KG1 (cell line): ENCODE measurements at regions not wholly inside any gene's neighbourhood (a gene's known extent, or its start where the extent isn't known, plus 50 kb on each side); places are given as distances from the start of the nearest gene placed in this dataset.

Experiments used
- DNase-seq: peaks from one replicate; lab custom pipeline; 2025; lab: John Stamatoyannopoulos, UW

DNA sequence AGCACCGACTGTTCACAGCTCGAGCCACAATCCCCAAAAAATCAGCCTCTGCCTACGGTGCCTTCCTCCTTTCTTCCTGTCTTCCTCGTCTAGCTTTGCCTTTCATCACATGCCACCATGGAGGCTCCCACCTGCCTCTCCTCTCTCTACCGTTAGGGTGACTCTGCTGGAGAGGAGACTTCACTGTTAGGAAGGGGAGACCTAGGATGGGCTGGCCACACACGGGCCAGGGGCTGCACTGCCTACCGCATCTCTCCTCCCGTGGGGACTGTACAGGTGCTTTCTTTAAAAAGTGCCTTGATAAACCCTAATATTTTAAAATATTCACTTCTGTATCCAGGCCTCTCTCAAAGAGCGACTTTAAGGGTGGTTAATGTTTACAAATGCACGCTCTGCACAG is 1104.7 kb downstream of the BCL11B start:
- no peak for DNase-seq

DNA sequence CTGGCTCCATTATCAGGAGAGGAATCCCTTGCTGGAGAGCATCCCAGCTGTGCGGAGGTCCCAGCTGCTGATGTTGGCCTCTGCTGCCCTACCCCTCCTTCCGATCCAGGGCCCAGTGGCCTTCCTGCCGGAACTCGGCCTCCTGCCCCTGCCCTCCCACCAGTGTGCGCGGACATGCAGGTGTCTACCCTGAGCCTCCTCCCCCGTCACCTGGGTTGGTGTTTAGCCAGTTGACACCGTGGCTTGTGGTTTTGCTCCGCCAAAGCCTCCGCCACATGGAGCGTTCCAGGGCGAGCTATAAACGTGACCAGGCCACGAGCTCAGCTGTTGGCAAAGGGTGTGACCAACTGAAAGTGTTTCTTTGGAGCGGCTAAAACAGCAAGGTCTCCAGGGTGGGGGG is 1104.3 kb downstream of the BCL11B start:
- DNase-seq: no peak

DNA sequence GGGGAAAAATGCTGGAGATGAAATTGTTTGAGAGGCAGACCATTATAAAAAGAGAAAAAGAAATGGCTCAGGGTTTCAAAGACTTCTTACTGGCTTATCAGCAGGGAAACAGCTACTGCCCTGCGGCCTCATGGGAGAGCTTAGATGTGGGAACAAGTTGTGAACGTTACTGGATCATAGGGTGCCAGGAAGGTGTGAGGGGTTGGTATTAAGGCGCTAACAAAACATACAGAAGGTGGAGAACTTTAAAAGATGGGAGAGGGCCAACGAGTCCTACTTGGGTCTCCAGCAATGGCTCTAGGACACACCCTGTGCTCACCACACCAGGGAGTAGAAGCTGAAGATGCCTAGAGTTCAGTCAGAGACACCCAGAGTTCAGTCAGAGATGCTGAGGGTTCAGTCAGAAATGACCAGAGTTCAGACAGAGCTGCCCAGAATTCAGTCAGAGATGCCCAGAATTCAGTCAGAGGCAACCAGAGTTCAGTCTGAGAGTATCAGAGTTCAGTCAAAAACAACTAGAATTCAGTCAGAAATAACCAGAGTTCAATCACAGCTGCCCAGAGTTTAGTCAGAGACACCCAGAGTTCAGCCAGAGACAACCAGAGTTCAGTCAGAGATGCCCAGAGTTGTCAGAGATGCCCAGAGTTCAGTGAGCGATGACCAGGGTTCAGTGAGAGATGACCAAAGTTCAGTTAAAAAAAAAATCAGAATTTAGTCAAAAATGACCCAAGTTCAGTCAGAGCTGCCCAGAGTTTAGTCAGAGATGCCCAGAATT is 1103.6 kb downstream of the BCL11B start:
- no peak for DNase-seq

- DNase-seq: no peak
Observed at GRCh38 chr14:98169170-98169587, 1102.8 kb downstream of the BCL11B start.

DNA sequence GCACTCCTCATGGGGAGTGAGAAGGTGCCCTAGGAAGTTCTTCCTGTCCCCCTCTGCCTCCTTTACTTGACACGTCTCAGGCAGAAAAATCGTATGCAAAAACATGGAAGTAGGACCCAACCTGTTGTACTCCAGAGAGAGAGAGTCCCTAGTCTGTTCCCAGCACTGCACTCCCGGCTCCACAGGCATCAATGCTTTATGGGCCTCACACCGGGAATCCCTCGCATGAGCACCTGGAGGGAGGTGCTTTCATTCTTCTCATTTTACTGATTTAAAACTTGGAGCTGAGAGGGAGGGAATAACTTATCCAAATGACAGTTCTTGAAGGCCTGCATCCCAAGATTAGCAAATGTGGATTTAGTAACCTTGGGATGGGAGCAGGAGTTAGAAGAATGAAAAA is 1101.4 kb downstream of the BCL11B start:
- no peak for DNase-seq

DNA sequence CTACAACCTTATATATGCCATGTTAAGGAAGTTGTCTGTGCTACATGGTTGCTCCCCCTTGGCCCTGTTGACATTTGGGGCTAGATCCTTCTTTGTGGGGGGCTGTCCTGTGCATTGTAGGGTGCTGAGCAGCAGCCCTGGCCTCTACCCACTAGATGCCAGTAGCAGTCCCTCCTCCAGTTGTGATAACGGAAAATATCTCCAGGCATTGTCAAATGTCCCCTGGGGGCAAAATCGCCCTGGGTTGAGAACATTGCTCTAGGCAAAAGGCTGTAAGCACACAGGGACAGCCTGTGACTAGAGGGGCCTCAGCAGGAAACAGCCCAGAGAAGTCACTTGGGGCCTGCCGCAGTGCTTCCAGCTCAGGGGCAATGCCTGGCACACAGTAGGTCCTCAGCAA is 1100.3 kb downstream of the BCL11B start:
- no peak for DNase-seq

GRCh38 chr14:98172243-98172778 is 1099.7 kb downstream of the BCL11B start:
- no peak for DNase-seq

DNA sequence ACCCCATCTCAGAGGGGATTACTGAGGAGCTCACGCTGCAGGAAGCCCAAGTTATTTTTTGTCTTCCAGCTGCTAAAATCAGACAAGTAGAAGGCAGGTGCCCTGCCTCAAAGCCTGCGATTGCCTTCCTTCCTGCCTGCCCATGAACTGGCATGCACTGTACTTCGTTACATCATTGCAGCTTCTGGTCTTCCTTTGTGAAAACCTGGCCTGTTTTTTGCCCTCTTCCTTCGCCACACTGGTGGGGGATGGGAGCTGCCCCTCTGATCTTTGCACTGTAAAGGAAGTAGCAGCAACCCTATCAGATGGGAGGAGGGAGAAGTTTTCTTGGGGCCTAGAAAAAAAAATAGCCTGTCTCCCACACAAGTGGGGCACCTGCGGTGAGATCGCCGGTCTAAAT is 1098.7 kb downstream of the BCL11B start:
- DNase-seq: no peak

DNA sequence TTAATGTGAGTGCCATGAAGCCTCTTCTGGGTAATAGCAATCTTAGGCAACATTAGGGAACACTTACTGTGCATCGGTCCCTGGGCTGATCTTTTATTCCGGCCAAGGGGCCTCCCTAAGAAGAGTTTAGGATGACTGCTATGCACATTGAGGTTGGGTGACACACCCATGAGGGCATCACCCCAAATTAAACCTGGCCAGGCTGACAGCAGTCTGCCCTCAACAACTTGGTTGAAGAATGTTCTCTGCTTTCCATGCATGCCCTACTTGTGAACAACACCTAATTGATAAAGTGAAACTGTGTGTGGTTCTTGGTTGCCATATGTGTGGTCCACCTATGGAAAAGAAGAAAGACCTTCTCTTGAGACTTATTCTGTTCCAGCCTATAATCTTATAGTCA is 1098.0 kb downstream of the BCL11B start:
- DNase-seq: no peak

DNA sequence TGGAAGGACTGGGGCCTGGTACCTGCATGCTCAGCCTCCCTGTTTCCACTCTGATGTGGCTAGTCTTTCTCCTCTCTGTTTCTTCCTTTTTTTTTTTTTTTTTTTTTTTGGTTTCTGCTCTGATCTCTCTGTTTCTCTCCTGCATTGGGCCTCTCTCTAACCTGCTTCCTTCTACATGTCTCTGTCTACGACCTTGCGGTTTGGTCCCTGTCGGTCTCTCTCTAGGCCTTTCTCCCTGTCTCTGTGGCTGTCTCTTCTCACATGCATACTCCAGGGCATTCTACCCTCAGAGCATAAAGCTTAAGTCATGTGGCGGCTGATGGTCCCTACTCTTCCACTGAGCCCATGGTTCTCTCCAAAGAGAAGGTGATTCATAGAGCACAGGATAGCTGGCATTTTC is 1096.6 kb downstream of the BCL11B start:
- no peak for DNase-seq

DNA sequence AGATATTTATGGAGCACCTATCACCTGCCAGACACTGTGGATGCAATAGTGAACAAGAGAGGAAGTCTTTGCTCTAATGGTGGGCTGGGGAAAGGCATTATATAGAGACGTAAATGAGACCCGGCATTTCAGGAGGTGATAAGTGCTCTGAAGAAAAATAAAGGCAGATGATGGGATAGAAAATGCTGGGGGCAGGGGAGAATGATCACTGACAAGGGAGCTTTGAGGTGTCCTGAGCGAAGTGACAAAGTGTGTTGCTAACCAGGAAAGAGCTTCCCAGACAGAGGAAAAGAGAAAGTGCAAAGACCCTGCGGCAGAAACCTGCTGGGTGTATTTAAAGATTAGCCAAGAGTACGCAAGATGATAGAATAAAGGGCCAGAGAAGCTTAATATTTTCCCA is 1096.1 kb downstream of the BCL11B start:
- DNase-seq: no peak

DNA sequence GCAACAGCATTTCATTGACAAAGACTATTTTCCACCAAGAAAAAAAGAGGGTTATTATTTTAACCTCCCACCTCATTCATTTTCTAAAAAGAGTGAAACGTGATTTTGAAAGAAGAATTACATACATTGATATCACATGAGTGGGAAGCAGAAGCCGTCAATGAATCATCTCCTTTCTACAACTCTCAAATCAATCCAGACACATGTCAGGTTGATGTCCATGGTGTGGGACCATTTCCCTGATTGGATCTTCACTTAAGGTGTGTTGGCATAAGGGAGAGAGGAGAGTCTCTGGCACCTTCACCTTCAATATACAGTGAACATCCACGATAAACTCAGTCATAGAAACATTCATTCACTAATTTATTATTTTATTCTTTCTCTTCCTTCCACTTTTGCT is 1095.1 kb downstream of the BCL11B start:
- DNase-seq: no peak

DNA sequence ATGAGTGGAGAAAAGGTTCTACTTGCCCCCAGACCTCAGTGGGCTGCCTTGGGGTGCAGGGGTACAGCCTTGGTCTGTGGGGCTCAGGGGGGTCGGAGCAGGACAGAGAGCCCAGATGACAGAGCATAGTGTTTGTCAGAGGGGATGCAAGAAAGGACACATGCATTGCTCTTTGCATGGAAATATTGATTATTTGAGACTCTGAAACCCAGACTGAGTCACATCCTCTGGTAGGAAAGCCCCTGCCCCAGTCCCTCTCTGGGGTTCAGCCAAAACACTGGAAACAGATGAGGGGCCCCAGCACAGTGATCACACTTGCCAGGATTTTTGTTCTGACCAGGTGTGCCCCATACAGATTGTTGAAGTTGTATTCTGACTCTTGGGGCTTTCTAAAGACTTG is 1094.4 kb downstream of the BCL11B start:
- DNase-seq: no peak

GRCh38 chr14:98181241-98181640 is 1090.8 kb downstream of the BCL11B start:
- no peak for DNase-seq

- no peak for DNase-seq
Observed at GRCh38 chr14:98181768-98182167, 1090.2 kb downstream of the BCL11B start.

DNA sequence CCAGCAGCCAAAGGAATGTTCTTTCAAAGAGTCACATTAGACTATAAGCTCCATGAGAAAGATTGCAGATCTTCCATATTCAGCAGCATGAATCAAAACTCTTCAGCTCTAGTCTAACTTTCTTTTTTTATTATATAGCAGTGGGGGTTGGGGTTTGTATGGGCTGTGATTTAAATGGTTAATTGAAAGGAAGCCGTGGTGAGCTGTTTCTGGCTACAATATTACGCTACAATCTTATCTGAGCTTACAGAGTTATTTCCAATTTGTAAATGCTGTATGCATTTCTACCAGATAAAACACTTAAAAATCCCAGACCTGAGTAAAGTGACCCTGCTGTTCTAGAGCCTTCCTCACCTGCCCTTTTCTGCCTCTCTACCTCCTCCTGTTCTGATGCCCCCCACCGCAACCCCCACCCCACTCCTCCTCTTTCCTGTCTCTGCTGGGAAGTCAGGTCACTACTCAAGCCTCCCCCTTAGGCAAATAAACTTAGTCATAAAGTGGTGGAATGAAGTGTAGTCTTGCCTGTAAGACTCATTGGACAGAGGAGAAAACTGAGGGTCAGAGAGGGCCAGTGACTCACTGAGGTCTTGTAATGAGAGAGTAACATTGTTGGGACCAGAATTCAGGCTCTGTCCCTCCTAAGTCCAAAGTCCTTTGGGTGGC is 1089.5 kb downstream of the BCL11B start:
- DNase-seq: no peak

GRCh38 chr14:98183556-98183955 is 1088.4 kb downstream of the BCL11B start:
- no peak for DNase-seq

DNA sequence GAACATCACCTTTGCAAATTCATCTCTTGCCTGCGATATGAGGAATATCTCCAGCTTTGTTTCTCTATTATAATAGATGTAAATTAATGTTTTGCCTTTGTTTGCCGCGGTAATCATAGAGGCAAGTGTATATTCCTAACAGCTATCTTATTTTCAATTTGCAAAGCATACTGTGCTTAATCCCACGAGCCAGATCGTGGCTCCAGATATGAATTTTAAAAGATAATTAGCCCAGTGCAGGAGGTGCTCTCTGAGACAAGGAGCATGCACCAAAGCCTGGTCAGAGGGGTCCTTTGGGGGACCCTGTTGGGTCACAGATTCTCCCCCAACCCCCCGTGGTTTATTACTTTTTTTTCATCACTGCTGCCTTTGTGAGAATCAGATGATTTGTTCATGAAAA is 1087.5 kb downstream of the BCL11B start:
- DNase-seq: no peak

GRCh38 chr14:98185036-98185435 is 1087.0 kb downstream of the BCL11B start:
- DNase-seq: no peak

DNA sequence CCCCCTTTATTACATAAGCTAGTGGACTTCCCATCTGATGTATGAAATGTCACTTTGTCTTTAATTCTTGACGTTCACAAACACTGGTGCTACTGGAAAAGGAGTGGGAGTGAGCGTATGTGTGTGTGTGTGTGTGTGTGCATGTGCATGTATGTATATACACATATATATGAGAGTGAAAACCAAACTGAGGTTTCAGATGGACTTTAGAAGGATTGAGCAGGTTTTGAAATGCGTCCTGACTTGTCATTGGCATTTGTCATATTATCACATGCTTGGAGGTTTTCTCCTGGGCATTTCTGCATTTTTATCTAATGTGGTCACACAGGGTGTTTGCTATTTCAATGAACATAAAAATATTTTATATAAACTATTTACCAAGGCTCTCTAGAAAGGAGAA is 1085.9 kb downstream of the BCL11B start:
- no peak for DNase-seq

DNA sequence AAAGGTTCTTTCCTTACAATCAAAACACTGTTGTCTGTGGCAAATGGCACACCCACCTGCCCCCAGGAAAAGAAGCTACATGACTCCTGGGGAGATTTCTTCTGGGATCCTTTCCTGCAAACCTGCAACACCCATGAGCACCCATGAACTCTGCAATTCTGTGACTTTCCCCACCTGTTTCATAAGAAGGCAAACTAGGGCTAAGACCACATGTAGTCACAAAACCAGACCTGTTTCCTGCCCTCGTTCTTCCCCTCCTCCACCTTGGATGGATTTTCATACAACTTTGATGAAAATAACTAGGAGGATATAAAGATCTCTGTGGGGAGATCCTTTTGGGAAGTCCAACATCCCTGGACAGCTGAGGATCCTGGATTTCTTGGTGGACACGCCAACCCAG is 1084.7 kb downstream of the BCL11B start:
- no peak for DNase-seq

DNA sequence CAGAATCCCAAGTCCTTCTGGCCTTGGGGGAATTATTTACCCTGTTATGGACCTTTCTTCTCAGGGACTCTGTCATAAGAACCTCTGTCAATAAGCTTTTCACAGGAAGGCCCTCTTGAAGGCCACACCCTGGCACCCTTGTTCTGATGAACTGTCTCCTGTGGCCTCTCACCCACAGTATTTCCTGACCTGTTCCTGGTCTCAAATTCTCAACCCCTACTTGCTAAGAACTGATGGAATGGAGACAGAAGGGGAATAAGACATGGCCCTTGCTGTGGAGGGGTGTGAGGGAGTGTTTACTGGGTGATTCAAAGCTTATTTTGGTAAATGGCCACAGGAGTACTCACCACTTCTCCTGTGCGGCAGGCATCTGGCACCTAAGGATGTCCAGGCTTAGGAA is 1082.9 kb downstream of the BCL11B start:
- no peak for DNase-seq

DNA sequence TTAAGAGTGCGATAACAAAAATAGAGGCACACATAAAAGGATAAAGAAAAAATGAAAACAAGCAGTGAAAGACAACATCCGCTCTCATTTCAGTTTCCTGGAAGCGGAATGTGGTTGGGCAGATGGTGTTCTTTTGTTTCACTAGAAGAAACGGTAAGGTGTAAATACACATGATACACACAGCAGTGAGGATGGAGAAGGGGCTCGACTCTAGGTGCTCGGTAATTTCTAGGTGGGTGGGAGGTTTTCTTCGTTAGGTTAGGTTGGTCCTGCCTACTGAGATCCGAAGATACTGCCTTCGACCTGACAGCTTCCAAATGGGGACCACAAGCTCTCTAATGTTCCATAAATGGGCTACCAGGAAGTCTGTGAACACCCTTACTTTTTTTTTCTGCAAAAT is 1082.5 kb downstream of the BCL11B start:
- no peak for DNase-seq

GRCh38 chr14:98189944-98190343 is 1082.1 kb downstream of the BCL11B start:
- DNase-seq: no peak
